SU-DHL-6 (cell line): ENCODE measurements at regions not wholly inside any gene's neighbourhood (a gene's known extent, or its start where the extent isn't known, plus 50 kb on each side); places are given as distances from the start of the nearest gene placed in this dataset.

Source experiments
- EZH2phosphoT487 ChIP-seq: fragments of 200-600 bp; sonication (generic), shearing (Covaris generic); conservative IDR thresholded peaks from 2 replicates; pipeline ENCODE4 v1.6.1; 2018; ENCODE audit warnings: mild to moderate bottlenecking, antibody characterized with exemption, low read length, moderate library complexity, mixed read lengths
- TF ChIP-seq, protein P1 (sequence below): fragments of 200-600 bp; sonication (generic); IDR thresholded peaks from one replicate; pipeline ENCODE4 v1.5.1; 2017; ENCODE audit warnings: antibody characterized with exemption, mild to moderate bottlenecking, low read length, moderate library complexity; ENCODE audit not compliant: insufficient read depth, poor library complexity, severe bottlenecking

DNA sequence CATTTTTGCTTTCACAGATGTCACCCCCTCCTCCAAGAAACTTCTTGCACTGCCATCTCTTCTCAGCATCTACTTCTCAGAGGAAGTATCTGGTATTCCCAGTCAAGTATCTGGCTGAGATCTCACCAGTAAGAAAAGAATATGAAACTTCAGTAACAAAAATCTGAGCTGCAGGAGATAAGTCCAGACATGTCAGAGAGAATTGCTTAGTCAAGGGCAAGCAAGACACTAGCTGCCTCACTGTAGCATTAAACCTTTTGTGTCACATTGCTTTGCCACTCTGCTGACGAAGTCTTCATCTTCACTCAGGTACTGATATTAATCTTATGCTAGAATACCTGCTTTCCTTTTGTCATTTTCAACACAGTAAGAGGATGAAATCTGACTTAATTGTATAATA lies 70.6 kb upstream of the ZC3H12C start:
- TF ChIP-seq, protein P1, sequence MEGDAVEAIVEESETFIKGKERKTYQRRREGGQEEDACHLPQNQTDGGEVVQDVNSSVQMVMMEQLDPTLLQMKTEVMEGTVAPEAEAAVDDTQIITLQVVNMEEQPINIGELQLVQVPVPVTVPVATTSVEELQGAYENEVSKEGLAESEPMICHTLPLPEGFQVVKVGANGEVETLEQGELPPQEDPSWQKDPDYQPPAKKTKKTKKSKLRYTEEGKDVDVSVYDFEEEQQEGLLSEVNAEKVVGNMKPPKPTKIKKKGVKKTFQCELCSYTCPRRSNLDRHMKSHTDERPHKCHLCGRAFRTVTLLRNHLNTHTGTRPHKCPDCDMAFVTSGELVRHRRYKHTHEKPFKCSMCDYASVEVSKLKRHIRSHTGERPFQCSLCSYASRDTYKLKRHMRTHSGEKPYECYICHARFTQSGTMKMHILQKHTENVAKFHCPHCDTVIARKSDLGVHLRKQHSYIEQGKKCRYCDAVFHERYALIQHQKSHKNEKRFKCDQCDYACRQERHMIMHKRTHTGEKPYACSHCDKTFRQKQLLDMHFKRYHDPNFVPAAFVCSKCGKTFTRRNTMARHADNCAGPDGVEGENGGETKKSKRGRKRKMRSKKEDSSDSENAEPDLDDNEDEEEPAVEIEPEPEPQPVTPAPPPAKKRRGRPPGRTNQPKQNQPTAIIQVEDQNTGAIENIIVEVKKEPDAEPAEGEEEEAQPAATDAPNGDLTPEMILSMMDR = no peak
- TF ChIP-seq EZH2phosphoT487 = no peak
